CD1c-positive myeloid dendritic cell (primary cell): ENCODE measurements at regions not wholly inside any gene's neighbourhood (a gene's known extent, or its start where the extent isn't known, plus 50 kb on each side); places are given as distances from the start of the nearest gene placed in this dataset.
A peak's percentile ranks its signal among the peaks of the same experiment; 100 is the strongest.

Source experiments
- DNase-seq: peaks from one replicate; pipeline ENCODE4 v3.0.0-alpha.2; 2016; ENCODE audit errors: extremely low spot score

GRCh38 chr3:59418836-59419235, 369.0 kb upstream of the CFAP20DC start:
- no peak for DNase-seq

GRCh38 chr3:59412516-59412915, 362.7 kb upstream of the CFAP20DC start:
- DNase-seq = no peak

- no peak for DNase-seq
Observed at GRCh38 chr3:59411694-59412093, 361.9 kb upstream of the CFAP20DC start.

GRCh38 chr3:59411186-59411585, 361.4 kb upstream of the CFAP20DC start:
- no peak for DNase-seq

GRCh38 chr3:59408047-59408624, 358.3 kb upstream of the CFAP20DC start:
- no peak for DNase-seq

GRCh38 chr3:59407425-59407824, 357.6 kb upstream of the CFAP20DC start:
- DNase-seq = no peak

- DNase-seq = no peak
Observed at GRCh38 chr3:59406943-59407342, 357.1 kb upstream of the CFAP20DC start.

GRCh38 chr3:59404851-59405250, 355.0 kb upstream of the CFAP20DC start:
- DNase-seq = no peak

GRCh38 chr3:59404064-59404463, 354.2 kb upstream of the CFAP20DC start:
- no peak for DNase-seq

- DNase-seq = no peak
Observed at GRCh38 chr3:59401924-59402323, 352.1 kb upstream of the CFAP20DC start.

GRCh38 chr3:59392116-59392515, 342.3 kb upstream of the CFAP20DC start:
- peak; percentile 11 for DNase-seq

GRCh38 chr3:59391131-59391530, 341.3 kb upstream of the CFAP20DC start:
- DNase-seq = no peak

GRCh38 chr3:59388555-59389270, 338.9 kb upstream of the CFAP20DC start:
- DNase-seq = peak; percentile 58

- DNase-seq = peak; percentile 83
Observed at GRCh38 chr3:59386165-59386564, 336.3 kb upstream of the CFAP20DC start.

- DNase-seq = no peak
Observed at GRCh38 chr3:59385547-59385946, 335.7 kb upstream of the CFAP20DC start.

GRCh38 chr3:59381282-59381681, 331.5 kb upstream of the CFAP20DC start:
- peak; percentile 26 for DNase-seq

GRCh38 chr3:59380146-59380545, 330.3 kb upstream of the CFAP20DC start:
- no peak for DNase-seq

GRCh38 chr3:59374818-59375211, 325.0 kb upstream of the CFAP20DC start:
- DNase-seq = no peak

GRCh38 chr3:59374091-59374817, 324.4 kb upstream of the CFAP20DC start:
- no peak for DNase-seq

GRCh38 chr3:59372346-59372745, 322.5 kb upstream of the CFAP20DC start:
- no peak for DNase-seq

GRCh38 chr3:59368900-59369675, 319.3 kb upstream of the CFAP20DC start:
- no peak for DNase-seq

GRCh38 chr3:59367150-59367549, 317.3 kb upstream of the CFAP20DC start:
- DNase-seq = no peak
